ENCODE measurements at regions not wholly inside any gene's neighbourhood (a gene's known extent, or its start where the extent isn't known, plus 50 kb on each side); places are given as distances from the start of the nearest gene placed in this dataset.

GRCh38 chr9:16153221-16153620 lies 600.4 kb downstream of the CCDC171 start:
- no peak overlapping the region for H3K4me3 ChIP-seq (ENCODE audit: low read length)
- no peaks in the 10 kb centered on the region for H3K9me2 ChIP-seq (replicated peaks; ENCODE audit: control insufficient read depth, low read length)
- no peak overlapping the region for H3K4me2 ChIP-seq (ENCODE audit: low read length)
- TF ChIP-seq CTCF (IDR thresholded peaks at IDR 0.05; ENCODE audit: low read depth, low read length, poor library complexity, severe bottlenecking) (no peak), EZH2phosphoT487 (IDR thresholded peaks at IDR 0.05; ENCODE audit: borderline replicate concordance, low read length) (no peak)
- no peaks in the 10 kb centered on the region; the same call in 1 of the 2 replicates for H3K27me3 ChIP-seq (ENCODE audit: control insufficient read depth, low read length)
- no peaks in the 10 kb centered on the region for H3K9me3 ChIP-seq (ENCODE audit: control insufficient read depth, insufficient read depth, low read length)
- H3K36me3 ChIP-seq (ENCODE audit: control insufficient read depth, low read length): no peaks in the 10 kb centered on the region
- H3K4me1 ChIP-seq (ENCODE audit: control insufficient read depth, low read length): no peaks in the 10 kb centered on the region
- H3K79me2 ChIP-seq (ENCODE audit: control insufficient read depth, low read length): no peaks in the 10 kb centered on the region
- H3K27ac ChIP-seq (ENCODE audit: low read depth, low read length): no peak overlapping the region
- H3F3A ChIP-seq (ENCODE audit: control insufficient read depth, insufficient read depth): no peaks in the 10 kb centered on the region
- no peaks in the 10 kb centered on the region for H4K20me1 ChIP-seq (ENCODE audit: control insufficient read depth, insufficient read depth, low read depth, low read length)

- Histone ChIP-seq H3K36me3 (ENCODE audit: control insufficient read depth, low read length) (no peaks in the 10 kb centered on the region), H3F3A (ENCODE audit: control insufficient read depth, insufficient read depth) (no peaks in the 10 kb centered on the region), H3K9me3 (ENCODE audit: control insufficient read depth, insufficient read depth, low read length) (no peaks in the 10 kb centered on the region), H3K27me3 (ENCODE audit: control insufficient read depth, low read length) (no peaks in the 10 kb centered on the region; the same call in 1 of the 2 replicates), H4K20me1 (ENCODE audit: control insufficient read depth, insufficient read depth, low read depth, low read length) (no peaks in the 10 kb centered on the region), H3K9me2 (replicated peaks; ENCODE audit: control insufficient read depth, low read length) (no peaks in the 10 kb centered on the region), H3K4me1 (ENCODE audit: control insufficient read depth, low read length) (no peaks in the 10 kb centered on the region), H3K4me2 (ENCODE audit: low read length) (no peak overlapping the region), H3K27ac (ENCODE audit: low read depth, low read length) (no peak overlapping the region), H3K4me3 (ENCODE audit: low read length) (no peak overlapping the region), H3K79me2 (ENCODE audit: control insufficient read depth, low read length) (no peaks in the 10 kb centered on the region)
- TF ChIP-seq EZH2phosphoT487 (IDR thresholded peaks at IDR 0.05; ENCODE audit: borderline replicate concordance, low read length) (no peak), CTCF (IDR thresholded peaks at IDR 0.05; ENCODE audit: low read depth, low read length, poor library complexity, severe bottlenecking) (no peak)
Measured at GRCh38 chr9:16153741-16154140, 600.9 kb downstream of the CCDC171 start.

- Histone ChIP-seq H3K9me2 (replicated peaks; ENCODE audit: control insufficient read depth, low read length) (no peaks in the 10 kb centered on the region), H3K4me1 (ENCODE audit: control insufficient read depth, low read length) (no peaks in the 10 kb centered on the region), H3K9me3 (ENCODE audit: control insufficient read depth, insufficient read depth, low read length) (no peaks in the 10 kb centered on the region), H3K4me2 (ENCODE audit: low read length) (no peak overlapping the region), H4K20me1 (ENCODE audit: control insufficient read depth, insufficient read depth, low read depth, low read length) (no peaks in the 10 kb centered on the region), H3K36me3 (ENCODE audit: control insufficient read depth, low read length) (no peaks in the 10 kb centered on the region), H3F3A (ENCODE audit: control insufficient read depth, insufficient read depth) (no peaks in the 10 kb centered on the region), H3K27ac (ENCODE audit: low read depth, low read length) (no peak overlapping the region), H3K79me2 (ENCODE audit: control insufficient read depth, low read length) (no peaks in the 10 kb centered on the region), H3K27me3 (ENCODE audit: control insufficient read depth, low read length) (no peaks in the 10 kb centered on the region; the same call in 1 of the 2 replicates), H3K4me3 (ENCODE audit: low read length) (no peak overlapping the region)
- TF ChIP-seq CTCF (IDR thresholded peaks at IDR 0.05; ENCODE audit: low read depth, low read length, poor library complexity, severe bottlenecking): no peak
- TF ChIP-seq EZH2phosphoT487 (IDR thresholded peaks at IDR 0.05; ENCODE audit: borderline replicate concordance, low read length): no peak
Measured at GRCh38 chr9:16154521-16155078, 601.8 kb downstream of the CCDC171 start.
